HG03135 (cell line): ENCODE measurements at regions not wholly inside any gene's neighbourhood (a gene's known extent, or its start where the extent isn't known, plus 50 kb on each side); places are given as distances from the start of the nearest gene placed in this dataset.

Source experiments
- ATAC-seq: cut with Tn5 transposase; IDR thresholded peaks from one replicate; pipeline ENCODE4 v1.9.1; 2021; ENCODE audit warnings: mild to moderate bottlenecking, moderate library complexity; ENCODE audit not compliant: unreplicated experiment

DNA sequence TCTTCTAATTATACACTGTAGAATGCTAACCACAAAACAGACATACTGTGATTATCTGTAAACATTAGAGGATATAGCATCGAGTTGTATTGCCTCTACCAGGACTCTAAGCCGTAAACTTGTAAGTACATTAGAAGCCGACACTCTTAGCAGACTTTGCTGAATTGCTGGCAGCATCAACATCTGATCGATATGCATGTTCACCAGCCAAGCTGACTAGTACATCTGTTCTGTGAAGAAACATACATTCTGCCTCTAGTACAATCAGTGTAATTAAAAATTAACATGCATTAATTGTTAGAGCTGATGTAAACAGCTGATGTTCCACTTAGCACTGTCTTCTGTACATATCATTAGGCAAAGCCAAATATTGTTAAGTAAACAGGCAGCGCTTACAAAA is 502.2 kb downstream of the NR4A2 start:
- no peak for ATAC-seq

DNA sequence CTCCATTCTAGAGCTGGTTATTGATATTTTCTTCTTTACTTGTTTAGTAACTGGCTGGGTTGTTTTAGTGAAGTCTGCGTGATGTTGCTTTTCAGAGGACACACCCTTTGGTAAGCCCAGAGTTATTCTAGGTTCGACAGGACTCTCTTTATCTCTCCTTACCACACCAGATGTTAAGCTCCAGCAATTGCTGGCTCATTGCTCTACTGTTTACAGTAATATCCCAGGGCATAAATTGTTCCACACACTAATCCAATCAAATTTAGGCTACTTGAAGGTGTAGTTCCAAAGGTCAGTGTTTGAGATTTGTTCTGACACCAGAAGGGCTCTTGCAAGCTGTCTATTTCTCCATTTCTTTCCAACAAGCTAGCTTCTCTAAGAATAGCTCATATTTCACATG is 506.6 kb downstream of the NR4A2 start:
- ATAC-seq: no peak

DNA sequence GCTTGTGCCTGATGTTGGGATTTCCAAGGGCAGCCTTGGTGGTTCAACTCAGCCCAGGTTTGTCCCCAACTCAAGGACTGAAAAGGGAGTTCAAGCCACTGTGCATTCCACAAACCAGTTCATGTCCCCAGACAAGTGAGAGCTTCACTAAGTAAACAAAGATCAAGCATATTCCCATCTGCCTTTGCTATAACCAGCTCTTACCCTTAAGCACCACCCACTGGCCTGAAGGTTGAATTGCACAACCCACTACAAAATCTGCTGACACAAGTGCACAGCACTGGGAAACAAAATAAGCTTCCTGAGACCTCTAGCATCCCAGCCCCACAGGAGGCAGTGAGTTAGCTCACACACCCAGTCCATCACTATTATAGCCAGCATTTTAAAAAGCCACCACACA is 516.7 kb downstream of the NR4A2 start:
- ATAC-seq: peak; percentile 94

DNA sequence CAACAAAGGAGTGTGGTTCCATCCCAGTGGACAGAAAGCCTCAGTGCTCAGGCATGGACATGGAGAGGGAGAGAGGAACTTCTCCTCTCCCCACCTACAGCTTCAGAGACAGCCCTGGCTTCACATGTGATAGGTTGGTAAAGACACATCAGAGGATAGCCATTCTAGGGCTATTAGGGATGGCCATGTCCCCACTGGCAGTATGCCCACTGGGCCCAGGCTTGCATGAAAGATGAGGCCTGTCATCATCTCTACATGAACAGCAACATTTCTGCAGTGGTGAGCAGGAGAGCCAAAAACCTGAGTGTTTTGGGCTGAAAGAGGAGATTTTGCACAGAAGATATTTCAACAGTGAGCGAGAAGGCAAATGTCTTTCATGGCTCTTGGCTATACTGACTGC is 517.2 kb downstream of the NR4A2 start:
- no peak for ATAC-seq

DNA sequence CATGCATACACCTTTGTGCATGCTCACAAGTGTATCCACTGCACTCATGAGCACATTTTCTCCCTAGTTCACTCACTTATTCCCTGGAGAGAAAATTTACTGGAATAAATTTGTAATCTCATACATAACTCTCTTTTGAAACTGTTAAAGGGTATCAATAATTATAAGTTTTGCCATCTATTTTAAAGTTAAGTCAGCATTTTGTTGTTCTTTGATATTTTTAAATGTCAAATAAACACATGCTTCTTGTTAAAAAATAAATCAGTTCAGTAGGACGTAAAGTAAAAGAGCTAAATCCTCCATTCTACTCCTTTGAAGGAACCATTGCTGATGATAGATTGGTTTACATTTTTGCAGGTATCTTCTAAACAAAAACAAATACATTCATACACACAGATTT is 522.1 kb downstream of the NR4A2 start:
- no peak for ATAC-seq

DNA sequence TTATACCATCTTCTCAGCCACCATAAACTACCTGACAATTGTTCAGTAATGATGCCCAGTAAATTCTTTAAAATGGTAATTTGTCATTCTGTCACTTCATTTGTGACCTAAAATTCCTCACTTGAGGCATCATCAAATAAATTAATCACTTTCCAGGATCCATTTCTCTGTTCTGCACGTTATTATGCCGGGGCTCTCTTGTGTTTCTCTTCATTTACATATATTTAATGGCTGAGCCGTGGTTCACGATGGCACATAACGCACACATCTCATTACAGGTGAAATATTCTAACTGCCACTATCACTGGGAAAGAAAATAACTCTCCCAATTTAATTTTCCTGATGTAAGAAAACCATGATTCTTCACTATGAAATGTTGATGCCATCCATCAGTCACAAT is 529.6 kb downstream of the NR4A2 start:
- no peak for ATAC-seq

DNA sequence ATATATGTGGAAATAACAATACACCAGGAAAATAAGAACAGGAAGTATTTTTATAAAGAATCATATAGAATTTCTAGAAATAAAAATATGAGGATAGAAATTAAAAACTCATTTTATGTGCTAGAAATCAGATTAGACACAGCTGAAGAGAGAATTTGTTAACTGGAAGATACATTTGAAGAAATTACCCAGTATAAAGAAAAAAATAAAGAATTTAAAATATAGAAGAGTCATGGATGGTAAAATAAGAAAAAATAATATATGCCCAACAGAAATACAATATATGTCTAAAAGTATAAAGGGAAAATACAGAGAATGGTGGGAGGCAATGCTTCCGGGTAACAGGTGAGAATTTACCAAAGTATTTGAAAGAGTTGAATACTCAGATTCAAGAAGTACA is 539.9 kb downstream of the NR4A2 start:
- no peak for ATAC-seq

DNA sequence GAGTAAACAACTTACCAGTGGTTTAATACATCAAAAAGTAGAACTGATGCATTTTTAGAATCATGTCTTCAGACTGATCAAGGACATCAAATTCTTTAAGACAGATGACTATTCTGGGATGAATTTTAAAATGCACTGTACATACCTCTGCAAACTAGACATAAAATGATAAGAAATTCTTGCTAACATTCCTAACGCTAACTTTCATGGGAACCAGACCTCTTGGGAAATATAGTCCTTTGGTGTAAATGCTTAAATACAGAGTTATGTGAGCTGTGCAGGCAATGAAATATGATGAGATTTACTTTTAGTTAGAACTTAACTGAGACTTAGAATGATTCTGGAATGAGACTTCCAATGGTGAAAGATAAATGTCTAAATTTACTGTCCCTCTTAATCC is 562.0 kb downstream of the NR4A2 start:
- ATAC-seq: no peak

DNA sequence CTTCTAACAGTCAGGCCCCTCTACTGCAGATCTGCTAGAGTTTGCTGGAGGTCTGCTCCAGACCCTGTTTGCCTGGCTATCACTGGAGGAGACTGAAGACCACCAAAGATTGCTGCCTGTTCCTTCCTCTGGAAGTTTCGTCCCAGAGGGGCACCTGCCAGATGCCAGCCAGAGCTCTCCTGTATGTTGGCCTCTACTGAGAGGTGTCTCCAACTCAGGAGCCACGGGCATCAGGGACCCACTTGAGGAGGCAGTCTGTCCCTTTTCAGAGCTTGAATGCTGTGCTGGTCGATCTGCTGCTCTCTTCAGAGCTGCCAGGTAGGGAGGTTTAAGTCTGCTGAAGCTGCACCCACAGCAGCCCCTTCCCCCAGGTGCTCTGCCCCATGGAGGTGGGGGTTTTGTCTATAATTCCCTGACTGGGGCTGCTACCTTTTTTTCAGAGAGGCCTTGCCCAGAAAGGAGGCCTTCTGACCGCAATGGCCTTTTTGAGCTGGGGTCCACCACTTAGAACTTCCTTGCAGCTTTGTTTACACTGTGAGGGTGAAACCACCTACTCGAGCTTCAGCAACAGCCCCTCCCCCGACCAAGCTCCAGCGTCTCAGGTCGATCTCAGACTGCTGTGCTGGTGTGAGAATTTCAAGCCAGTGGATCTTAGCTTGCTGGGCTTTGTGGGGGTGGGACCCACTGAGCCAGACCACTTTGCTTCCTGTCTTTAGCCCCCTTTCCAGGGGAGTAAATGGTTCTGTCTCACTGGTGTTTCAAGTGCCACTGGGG is 566.0 kb downstream of the NR4A2 start:
- no peak for ATAC-seq

DNA sequence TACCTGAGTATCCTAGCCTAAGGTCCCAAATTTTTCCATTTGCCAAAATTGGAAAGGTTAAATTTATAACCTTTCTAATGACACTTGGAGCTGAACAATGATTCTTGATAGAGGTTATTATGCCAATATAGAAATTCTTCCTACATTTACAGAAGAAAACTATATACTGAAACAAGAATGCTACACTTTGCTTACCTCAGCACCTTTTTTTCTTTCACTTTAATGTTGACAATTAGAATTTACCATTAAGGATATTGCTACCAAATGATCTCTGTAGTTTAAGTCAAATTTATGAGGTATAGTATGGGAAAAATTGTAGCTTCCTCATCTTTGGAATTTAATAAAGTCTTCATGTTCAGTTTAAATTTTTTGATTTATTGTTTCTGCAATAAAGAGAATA is 577.0 kb downstream of the NR4A2 start:
- ATAC-seq: no peak

DNA sequence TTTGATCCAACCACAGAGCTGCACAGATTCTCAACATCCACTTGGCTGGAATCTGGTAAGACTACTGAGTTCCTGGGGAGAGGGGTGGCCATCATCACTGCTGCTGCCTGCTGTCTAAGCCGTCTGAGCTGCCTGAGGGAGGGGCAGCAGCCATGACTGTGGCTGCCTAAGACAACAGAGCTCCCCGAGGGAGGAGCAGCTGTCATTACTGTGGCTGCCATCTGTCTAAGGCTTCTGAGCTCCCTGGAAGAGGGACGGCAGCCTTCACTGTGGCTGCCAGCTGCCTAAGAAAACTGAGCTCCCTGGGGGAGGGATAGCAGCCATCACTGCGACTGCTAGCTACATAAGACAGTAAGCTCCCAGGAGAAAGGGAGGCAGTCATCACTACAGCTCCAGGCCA is 584.4 kb downstream of the NR4A2 start:
- no peak for ATAC-seq

DNA sequence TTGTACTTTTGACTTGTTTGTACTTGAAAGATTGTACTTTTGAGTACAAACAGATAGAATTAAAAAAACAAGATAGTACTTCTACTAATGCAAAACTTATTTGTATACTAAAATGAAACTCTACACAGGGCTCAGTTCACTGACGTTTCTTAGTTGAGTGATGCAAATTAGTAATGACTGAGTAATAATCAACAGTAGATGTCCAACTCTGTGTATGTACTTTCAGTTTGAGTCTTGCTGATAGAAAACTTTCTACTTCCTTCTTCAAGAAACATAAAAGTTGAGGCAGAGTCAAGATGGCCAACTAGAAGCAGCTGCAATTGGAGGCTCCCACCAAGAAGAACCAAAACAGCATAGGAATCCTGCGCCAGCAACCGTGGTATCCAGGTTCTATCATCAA is 585.0 kb downstream of the NR4A2 start:
- no peak for ATAC-seq

DNA sequence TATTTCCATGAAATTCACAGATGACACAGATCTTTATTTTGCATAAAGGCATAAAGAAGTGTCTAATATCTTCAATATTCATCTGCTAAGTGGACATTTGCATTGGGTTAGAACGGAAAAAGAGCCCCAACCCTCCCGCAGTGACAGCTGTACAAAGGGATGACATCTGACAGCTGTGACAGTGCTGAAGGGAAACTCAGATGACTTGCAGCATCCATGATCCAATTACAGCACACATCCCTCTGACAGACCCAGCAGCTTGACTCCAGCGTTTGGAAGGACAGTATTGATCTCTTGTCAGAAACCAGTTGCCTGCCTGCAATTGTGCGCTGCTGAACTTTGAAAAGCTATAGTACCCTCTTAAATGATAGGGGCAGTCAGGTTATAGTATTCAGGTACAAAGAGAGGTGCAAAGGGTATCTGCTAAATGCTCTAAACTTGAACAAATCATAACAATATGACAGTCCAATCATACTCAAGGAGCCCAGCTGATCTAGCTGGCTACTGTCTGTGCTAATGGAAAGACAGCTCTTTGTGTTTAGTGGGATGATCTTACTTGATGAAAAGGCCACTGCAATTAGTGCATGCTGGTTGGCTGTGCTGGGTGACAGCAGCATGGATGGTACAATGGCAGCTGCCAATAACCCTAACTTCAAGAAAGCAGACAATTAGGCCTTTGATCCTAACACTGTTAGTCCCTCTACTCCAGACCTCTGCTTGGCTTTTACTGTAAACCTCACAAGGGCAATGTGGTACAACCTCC is 599.2 kb downstream of the NR4A2 start:
- ATAC-seq: no peak

DNA sequence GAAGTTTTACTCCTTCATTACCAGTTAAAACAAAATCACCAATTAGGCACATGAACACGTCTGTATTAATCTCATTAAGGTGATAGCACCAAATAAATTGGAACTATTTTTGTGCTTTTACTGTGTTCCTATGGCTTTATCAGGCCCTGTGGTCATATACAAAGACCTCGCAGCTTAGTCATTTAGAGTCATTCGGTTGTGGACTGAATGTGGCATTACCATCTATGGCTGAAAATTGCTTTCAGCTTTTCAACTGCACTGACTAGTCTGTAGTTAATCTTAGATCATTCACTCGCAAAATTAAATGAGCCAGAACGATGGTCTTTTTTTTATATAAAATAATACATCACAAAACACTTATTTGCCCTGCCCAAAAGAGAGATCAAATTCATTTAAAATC is 601.7 kb downstream of the NR4A2 start:
- ATAC-seq: no peak

DNA sequence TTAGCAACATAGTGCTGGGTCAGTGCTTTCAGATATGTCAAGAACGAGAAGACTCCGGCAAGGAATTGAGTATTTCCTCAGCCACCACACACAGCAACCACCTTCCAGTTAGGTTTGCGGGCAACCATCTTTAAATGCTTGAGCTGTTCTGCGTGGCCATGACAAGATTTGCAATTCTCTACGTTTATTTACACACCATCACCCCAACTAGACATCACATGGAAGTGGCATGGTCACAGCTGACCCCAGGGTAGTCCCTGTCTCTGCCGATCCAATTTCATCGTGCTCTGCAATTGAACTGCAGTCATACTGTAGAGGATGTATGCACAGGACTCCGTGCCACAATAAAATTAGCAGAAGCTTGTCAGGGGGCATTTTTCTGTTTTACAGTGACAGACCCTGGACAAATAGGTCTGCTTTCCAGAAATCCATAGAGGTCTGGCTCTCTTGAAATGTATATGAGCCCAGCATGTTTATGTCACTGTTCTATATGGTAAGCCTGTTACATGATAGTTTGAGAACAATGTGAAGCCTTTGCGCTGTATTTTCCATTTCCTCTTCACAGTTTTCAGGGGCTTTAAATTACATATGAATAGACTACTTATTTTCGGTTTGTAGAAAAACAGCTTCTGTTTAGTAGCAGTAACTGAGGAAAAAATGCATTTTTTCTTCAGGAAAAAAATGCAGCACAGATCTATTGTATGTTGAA is 605.2 kb downstream of the NR4A2 start:
- no peak for ATAC-seq

DNA sequence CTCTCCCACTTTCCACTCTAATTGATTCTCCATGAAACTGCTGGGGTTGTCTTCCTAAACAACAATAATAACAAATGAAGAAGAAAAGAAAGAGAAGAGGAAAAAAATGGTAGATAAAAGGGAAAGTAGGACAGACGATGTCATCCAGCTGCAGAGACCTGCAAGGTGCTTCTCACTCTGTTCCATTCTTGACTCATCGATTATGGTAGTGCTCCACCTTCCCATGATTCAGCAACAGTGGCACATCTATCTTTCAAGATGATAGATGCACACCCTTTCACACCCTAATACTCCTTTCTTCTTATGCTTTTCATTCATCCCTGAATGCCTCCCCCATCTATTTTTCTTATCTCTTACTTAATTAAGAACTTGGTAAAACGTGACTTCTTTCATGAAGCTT is 610.2 kb downstream of the NR4A2 start:
- ATAC-seq: no peak

DNA sequence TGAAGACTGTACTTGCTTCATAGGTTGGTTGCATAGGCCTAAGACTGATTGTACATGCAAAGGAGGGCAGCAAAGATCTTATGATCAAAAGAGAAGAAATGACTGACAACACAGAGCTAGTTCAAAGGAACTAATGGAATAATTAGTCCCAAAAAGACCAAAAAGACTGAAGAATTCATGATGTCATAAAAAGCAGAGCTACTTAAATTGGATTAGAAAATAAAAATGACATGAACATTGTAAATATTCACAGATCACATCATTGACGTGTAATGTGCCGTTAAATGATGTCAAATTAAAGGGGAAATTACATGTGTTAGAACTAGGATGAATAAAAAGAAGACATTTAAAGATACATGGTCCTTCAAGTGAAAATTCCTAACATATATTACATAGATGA is 616.8 kb downstream of the NR4A2 start:
- no peak for ATAC-seq

DNA sequence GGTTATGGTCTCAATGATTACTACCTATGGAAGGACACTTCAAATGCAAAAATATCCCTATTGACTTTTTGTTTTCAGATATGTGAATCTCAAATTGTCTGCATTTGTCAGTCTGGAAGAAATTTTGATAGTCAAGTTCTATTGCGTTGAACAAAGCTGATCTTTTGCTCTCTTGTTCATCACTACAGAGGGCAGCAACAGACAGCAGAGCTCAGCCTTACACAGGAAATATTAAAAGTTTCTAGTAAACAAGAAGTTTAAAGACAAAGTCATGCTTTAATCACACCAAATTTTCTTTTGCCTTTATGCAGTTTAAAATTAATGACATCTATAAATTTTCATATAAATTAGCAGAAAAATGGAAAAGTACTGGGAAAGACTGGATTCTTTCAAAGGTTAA is 617.5 kb downstream of the NR4A2 start:
- ATAC-seq: no peak

DNA sequence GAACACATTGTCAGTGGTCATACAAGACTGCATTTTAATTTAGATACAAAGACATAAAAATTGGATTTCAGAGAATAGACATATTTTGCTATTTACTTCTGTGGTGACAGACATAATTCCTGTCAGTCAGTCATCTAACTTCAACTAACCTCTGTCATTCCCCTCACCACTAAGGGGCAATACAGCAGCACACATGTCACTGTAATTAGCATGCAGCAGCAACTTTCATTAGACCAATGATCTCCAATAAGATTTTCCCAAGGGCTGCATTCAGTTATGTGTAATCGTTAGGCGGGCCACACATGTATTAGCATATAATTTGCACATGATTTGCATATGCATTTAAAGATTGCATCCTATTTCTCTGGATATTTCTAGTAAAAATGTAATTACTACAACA is 624.5 kb downstream of the NR4A2 start:
- ATAC-seq: no peak

DNA sequence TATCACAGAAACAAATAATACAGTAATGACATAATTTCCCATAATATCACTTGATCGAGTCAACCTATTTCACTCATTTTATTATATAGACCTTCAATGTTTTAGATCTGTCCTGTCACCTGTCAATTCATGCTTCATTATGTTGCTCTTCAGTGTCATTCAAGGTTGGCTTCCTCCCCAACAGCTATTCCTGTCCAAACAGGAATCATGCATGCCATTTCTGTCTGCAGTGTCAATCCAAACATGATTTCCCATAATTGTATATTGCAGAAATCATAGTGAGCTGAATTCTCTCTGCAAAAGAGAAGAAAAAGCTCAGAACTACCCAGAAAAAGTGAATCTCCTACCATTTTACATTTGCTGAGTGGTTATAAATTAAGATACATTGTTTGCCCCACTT is 628.6 kb downstream of the NR4A2 start:
- ATAC-seq: no peak

DNA sequence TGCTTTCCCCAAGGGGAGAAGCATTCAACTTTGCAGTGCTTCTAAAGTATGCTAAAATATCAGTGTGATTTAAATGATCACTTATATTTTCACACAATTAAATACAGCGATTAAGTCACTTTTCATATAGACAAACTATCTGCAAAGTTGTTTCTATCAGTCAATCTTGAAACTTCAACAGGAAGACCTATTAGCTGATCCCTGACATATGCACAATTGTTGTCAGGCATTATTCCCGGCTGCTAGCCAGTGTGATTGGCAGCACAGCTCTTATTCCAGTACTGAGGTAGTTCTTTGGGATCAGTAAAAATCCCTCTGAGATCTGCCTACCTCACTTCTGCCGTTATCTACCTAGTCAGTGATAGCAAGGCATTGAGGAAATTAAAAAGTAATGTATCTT is 629.5 kb downstream of the NR4A2 start:
- no peak for ATAC-seq

DNA sequence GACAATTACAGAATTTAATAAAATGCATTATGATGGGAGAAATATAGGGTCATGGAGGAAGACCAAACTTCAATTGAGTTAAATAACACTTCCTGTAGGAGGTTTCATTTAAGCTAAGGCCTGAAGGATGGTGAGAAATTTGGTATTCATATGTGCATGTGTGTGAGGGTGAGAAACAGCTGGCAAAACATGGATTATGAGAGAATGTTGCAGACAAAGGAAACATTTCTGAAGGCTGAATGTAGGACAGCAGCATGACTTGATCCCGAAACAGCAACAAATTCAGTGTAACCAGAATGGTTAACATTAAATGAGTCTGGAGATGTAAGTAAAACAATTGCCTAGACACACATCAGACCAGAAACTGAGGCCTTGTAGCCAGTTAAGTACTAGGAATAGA is 630.8 kb downstream of the NR4A2 start:
- no peak for ATAC-seq
